ENCODE measurements at regions not wholly inside any gene's neighbourhood (a gene's known extent, or its start where the extent isn't known, plus 50 kb on each side); places are given as distances from the start of the nearest gene placed in this dataset.

- TF ChIP-seq CTCF (conservative IDR thresholded peaks at IDR 0.05; ENCODE audit: low read depth, low read length) (no peak), EZH2 (IDR thresholded peaks at IDR 0.05; ENCODE audit: low read length, unreplicated experiment) (no peak), EZH2phosphoT487 (IDR thresholded peaks at IDR 0.05; ENCODE audit: borderline replicate concordance, low read length) (no peak)
Measured at GRCh38 chrX:128365492-128365891, 313.3 kb upstream of the ACTRT1 start.
